Right atrium auricular region (tissue), 2 donors: ENCODE measurements at regions not wholly inside any gene's neighbourhood (a gene's known extent, or its start where the extent isn't known, plus 50 kb on each side); places are given as distances from the start of the nearest gene placed in this dataset.
"Not testable (repeated sequence)": the region's sequence is repeated elsewhere in the genome, so short reads cannot be mapped to it uniquely, and the experiment has no call there.

Experiments used
- DNase-seq: peaks from one replicate; pipeline ENCODE4 v3.0.0-alpha.2; 2019; ENCODE audit warnings: low spot score
- H3K27ac ChIP-seq, 2 donors: fragments of 200-600 bp; sonication (generic); 1 replicate in 1 of 2; 2 replicates in 1 of 2; pipeline ENCODE4 v1.5.1; 2016 to 2019
- H3K27me3 ChIP-seq, 2 donors: fragments of 200-600 bp; sonication (generic); one replicate each; pipeline versions ENCODE4 v1.5.1 to v1.6.0; 2017 to 2019
- H3K36me3 ChIP-seq: fragments of 200-600 bp; sonication (generic); one replicate; pipeline ENCODE4 v1.5.1; 2016
- H3K4me1 ChIP-seq, 2 donors: fragments of 200-600 bp; sonication (generic); one replicate each; pipeline versions ENCODE4 v1.5.1 to v1.6.0; 2017 to 2019
- H3K4me3 ChIP-seq, 2 donors: fragments of 200-600 bp; sonication (generic); 1 replicate in 1 of 2; 2 replicates in 1 of 2; pipeline ENCODE4 v1.5.1; 2017 to 2019; ENCODE audit warnings: mild to moderate bottlenecking in 1 of 2, moderate library complexity in 1 of 2
- H3K9me3 ChIP-seq, 2 donors: fragments of 200-600 bp; sonication (generic); one replicate each; pipeline ENCODE4 v1.5.1; 2019
- CTCF ChIP-seq, 2 donors: fragments of 200-600 bp; sonication (generic); IDR thresholded peaks; one replicate each; pipeline ENCODE4 v1.5.1; 2019; ENCODE audit warnings: antibody characterized with exemption in 2 of 2

GRCh38 chr12:115375186-115375991 lies 691.4 kb upstream of the TBX3 start:
- Histone ChIP-seq H3K27me3 (no peaks in the 10 kb centered on the region), H3K27ac (no peak overlapping the region), H3K9me3 (no peaks in the 10 kb centered on the region), H3K4me1 (no peaks in the 10 kb centered on the region), H3K4me3 (no peak overlapping the region), H3K36me3 (no peaks in the 10 kb centered on the region)
- TF ChIP-seq CTCF (IDR thresholded peaks at IDR 0.05) = no peak
- no peak for DNase-seq

- no peaks in the 10 kb centered on the region for H3K27me3 ChIP-seq
- H3K9me3 ChIP-seq = no peaks in the 10 kb centered on the region
- H3K27ac ChIP-seq = no peak overlapping the region
- H3K4me3 ChIP-seq = no peak overlapping the region
- no peaks in the 10 kb centered on the region for H3K36me3 ChIP-seq
- TF ChIP-seq CTCF (IDR thresholded peaks at IDR 0.05) = no peak
- no peak for DNase-seq
- no peaks in the 10 kb centered on the region for H3K4me1 ChIP-seq
Observed at GRCh38 chr12:115374480-115375185, 690.7 kb upstream of the TBX3 start.

- H3K4me3 ChIP-seq = no peak overlapping the region
Observed at GRCh38 chr12:115371711-115372110, 687.7 kb upstream of the TBX3 start.

GRCh38 chr12:115370650-115371049 lies 686.7 kb upstream of the TBX3 start:
- Histone ChIP-seq H3K4me3 (no peak overlapping the region), H3K27ac (no peak overlapping the region), H3K4me1 (no peaks in the 10 kb centered on the region), H3K36me3 (no peaks in the 10 kb centered on the region), H3K9me3 (no peaks in the 10 kb centered on the region), H3K27me3 (no peaks in the 10 kb centered on the region)
- no peak for DNase-seq
- no peak for TF ChIP-seq CTCF (IDR thresholded peaks at IDR 0.05)

More at GRCh38 chr12:115371711-115372110, 687.7 kb upstream of the TBX3 start:
- Histone ChIP-seq H3K9me3 (no peaks in the 10 kb centered on the region), H3K36me3 (no peaks in the 10 kb centered on the region), H3K27ac (no peak overlapping the region), H3K4me1 (no peaks in the 10 kb centered on the region), H3K27me3 (no peaks in the 10 kb centered on the region)
- TF ChIP-seq CTCF (IDR thresholded peaks at IDR 0.05) = no peak
- no peak for DNase-seq

- Histone ChIP-seq H3K4me1 (no peaks in the 10 kb centered on the region), H3K27me3 (no peaks in the 10 kb centered on the region), H3K27ac (no peak overlapping the region), H3K9me3 (no peaks in the 10 kb centered on the region), H3K36me3 (no peaks in the 10 kb centered on the region), H3K4me3 (no peak overlapping the region)
- no peak for DNase-seq
- no peak for TF ChIP-seq CTCF (IDR thresholded peaks at IDR 0.05)
Observed at GRCh38 chr12:115370207-115370606, 686.2 kb upstream of the TBX3 start.

GRCh38 chr12:115366277-115366676 lies 682.3 kb upstream of the TBX3 start:
- H3K9me3 ChIP-seq, DNase-seq, H3K4me3 ChIP-seq, H3K27ac ChIP-seq, H3K27me3 ChIP-seq, H3K4me1 ChIP-seq, H3K36me3 ChIP-seq: not testable (repeated sequence)

GRCh38 chr12:115365765-115366164 lies 681.8 kb upstream of the TBX3 start:
- H3K27me3 ChIP-seq, H3K4me1 ChIP-seq, H3K4me3 ChIP-seq, H3K36me3 ChIP-seq, H3K27ac ChIP-seq, H3K9me3 ChIP-seq, DNase-seq: not testable (repeated sequence)
